H9 (cell line): ENCODE measurements at regions not wholly inside any gene's neighbourhood (a gene's known extent, or its start where the extent isn't known, plus 50 kb on each side); places are given as distances from the start of the nearest gene placed in this dataset.
A peak's percentile ranks its signal among the peaks of the same experiment; 100 is the strongest.

Experiments used
- DNase-seq: peaks from one replicate; pipeline ENCODE4 v3.0.0-alpha.2; 2017
- H2AFZ ChIP-seq: one replicate; pipeline ENCODE4 v1.6.1; 2013; ENCODE audit warnings: mild to moderate bottlenecking, low read length, control low read depth, moderate library complexity
- H2AK5ac ChIP-seq: 2 replicates; pipeline ENCODE4 v1.6.1; 2013; ENCODE audit warnings: low read length, control low read depth, mixed read lengths; ENCODE audit not compliant: insufficient read length
- H2BK120ac ChIP-seq: one replicate; pipeline ENCODE4 v1.6.1; 2013; ENCODE audit warnings: low read depth, mild to moderate bottlenecking, low read length, control low read depth, inconsistent platforms; ENCODE audit not compliant: poor library complexity, severe bottlenecking
- H2BK12ac ChIP-seq: 2 replicates; pipeline ENCODE4 v1.6.1; 2013; ENCODE audit warnings: low read length, control low read depth, mixed read lengths, low read depth; ENCODE audit not compliant: insufficient read length
- H2BK15ac ChIP-seq: 2 replicates; pipeline ENCODE4 v1.6.1; 2013; ENCODE audit warnings: low read depth, low read length, control low read depth
- H2BK20ac ChIP-seq: one replicate; pipeline ENCODE4 v1.6.1; 2013; ENCODE audit warnings: low read depth, mild to moderate bottlenecking, low read length, control low read depth, inconsistent platforms; ENCODE audit not compliant: poor library complexity, severe bottlenecking
- H2BK5ac ChIP-seq: 2 replicates; pipeline ENCODE4 v1.6.1; 2013; ENCODE audit warnings: low read length, control low read depth, mixed read lengths; ENCODE audit not compliant: insufficient read length
- H3K14ac ChIP-seq: 2 replicates; pipeline ENCODE4 v1.6.1; 2013; ENCODE audit warnings: low read length, control low read depth; ENCODE audit not compliant: insufficient read depth
- H3K18ac ChIP-seq: 2 replicates; pipeline ENCODE4 v1.6.1; 2013; ENCODE audit warnings: low read depth, mild to moderate bottlenecking, mixed read lengths, low read length, control low read depth; ENCODE audit not compliant: insufficient read length
- H3K23ac ChIP-seq: 2 replicates; pipeline ENCODE4 v1.6.1; 2013; ENCODE audit warnings: low read length, control low read depth, mixed read lengths, low read depth; ENCODE audit not compliant: insufficient read length
- H3K23me2 ChIP-seq: 2 replicates; pipeline ENCODE4 v1.6.1; 2013; ENCODE audit warnings: low read depth, mild to moderate bottlenecking, mixed read lengths, low read length, control low read depth; ENCODE audit not compliant: insufficient read length, poor library complexity, severe bottlenecking
- H3K27ac ChIP-seq: 2 replicates; pipeline ENCODE4 v1.5.1; 2013; ENCODE audit warnings: low read length, control low read depth, mixed read lengths, low read depth; ENCODE audit not compliant: insufficient read length
- H3K27me3 ChIP-seq: 2 replicates; pipeline ENCODE4 v1.6.1; 2013; ENCODE audit warnings: low read length, control low read depth, inconsistent platforms; ENCODE audit not compliant: insufficient read depth
- H3K4ac ChIP-seq: 2 replicates; pipeline ENCODE4 v1.6.1; 2013; ENCODE audit warnings: low read depth, mild to moderate bottlenecking, control low read depth, inconsistent platforms, low read length, moderate library complexity
- H3K4me1 ChIP-seq: 2 replicates; pipeline ENCODE4 v1.6.1; 2013; ENCODE audit warnings: low read length, control low read depth, inconsistent platforms; ENCODE audit not compliant: insufficient read depth
- H3K4me2 ChIP-seq: 2 replicates; pipeline ENCODE4 v1.6.1; 2013; ENCODE audit warnings: low read length, control low read depth, mixed read lengths; ENCODE audit not compliant: insufficient read length, insufficient read depth
- H3K56ac ChIP-seq: 2 replicates; pipeline ENCODE4 v1.6.1; 2013; ENCODE audit warnings: low read depth, mild to moderate bottlenecking, mixed read lengths, low read length, control low read depth; ENCODE audit not compliant: insufficient read length
- H3K79me1 ChIP-seq: 2 replicates; pipeline ENCODE4 v1.6.1; 2013; ENCODE audit warnings: low read depth, mild to moderate bottlenecking, moderate library complexity, low read length, control low read depth, inconsistent platforms; ENCODE audit not compliant: insufficient read depth, poor library complexity, severe bottlenecking
- H3K79me2 ChIP-seq: 2 replicates; pipeline ENCODE4 v1.6.1; 2013; ENCODE audit warnings: low read length, control low read depth, inconsistent platforms; ENCODE audit not compliant: insufficient read depth
- H3K9ac ChIP-seq: 2 replicates; pipeline ENCODE4 v1.6.1; 2013; ENCODE audit warnings: low read length, control low read depth, mixed read lengths; ENCODE audit not compliant: insufficient read length; ENCODE audit errors: extremely low read depth
- H3K9me3 ChIP-seq: one replicate; pipeline ENCODE4 v1.6.1; 2013; ENCODE audit warnings: low read depth, low read length, inconsistent platforms; ENCODE audit not compliant: control insufficient read depth
- H3T11ph ChIP-seq: one replicate; pipeline ENCODE4 v1.6.1; 2013; ENCODE audit warnings: mild to moderate bottlenecking, low read length, control low read depth, inconsistent platforms
- H4K20me1 ChIP-seq: one replicate; pipeline ENCODE4 v1.6.1; 2013; ENCODE audit not compliant: control insufficient read depth, insufficient read length, insufficient read depth
- H4K5ac ChIP-seq: 2 replicates; pipeline ENCODE4 v1.6.1; 2013; ENCODE audit warnings: low read depth, mild to moderate bottlenecking, mixed read lengths, low read length, control low read depth; ENCODE audit not compliant: insufficient read length
- H4K8ac ChIP-seq: replicated peaks from 2 replicates; pipeline ENCODE4 v1.6.1; 2013; ENCODE audit warnings: low read length, control low read depth, mixed read lengths, low read depth; ENCODE audit not compliant: insufficient read length
- H4K91ac ChIP-seq: 2 replicates; pipeline ENCODE4 v1.6.1; 2013; ENCODE audit warnings: low read depth, mild to moderate bottlenecking, moderate library complexity, mixed read lengths, low read length, control low read depth; ENCODE audit not compliant: insufficient read length
- H3K27ac Mint-ChIP-seq, 3 experiments: 2 replicates in 2 of 3; 3 replicates in 1 of 3; pipeline ENCODE4 v1.8.0; 2020 to 2021; ENCODE audit warnings: mixed read lengths in 3 of 3, mild to moderate bottlenecking in 1 of 3, moderate library complexity in 1 of 3
- H3K27me3 Mint-ChIP-seq: 2 replicates; pipeline ENCODE4 v1.8.0; 2021; ENCODE audit warnings: low read depth, mild to moderate bottlenecking, moderate library complexity, mixed read lengths
- H3K36me3 Mint-ChIP-seq, 3 experiments: 2 replicates in 2 of 3; 3 replicates in 1 of 3; pipeline ENCODE4 v1.8.0; 2020 to 2021; ENCODE audit warnings: low read depth in 3 of 3, mixed read lengths in 3 of 3; ENCODE audit not compliant: insufficient read depth in 1 of 3
- H3K4me1 Mint-ChIP-seq, 2 experiments: 2 replicates each; pipeline ENCODE4 v1.8.0; 2020; ENCODE audit warnings: mixed read lengths in 2 of 2
- H3K4me3 Mint-ChIP-seq, 2 experiments: 2 replicates in 1 of 2; 3 replicates in 1 of 2; pipeline ENCODE4 v1.8.0; 2020 to 2021; ENCODE audit warnings: mild to moderate bottlenecking in 2 of 2, mixed read lengths in 2 of 2, moderate library complexity in 1 of 2
- H3K9me3 Mint-ChIP-seq, 2 experiments: 2 replicates in 1 of 2; 3 replicates in 1 of 2; pipeline ENCODE4 v1.8.0; 2020; ENCODE audit warnings: mild to moderate bottlenecking in 2 of 2, mixed read lengths in 2 of 2, moderate library complexity in 1 of 2
- CTCF ChIP-seq: fragments of 200-600 bp; sonication (generic); conservative IDR thresholded peaks from 3 replicates; pipeline ENCODE4 v1.8.0; 2021; ENCODE audit warnings: antibody characterized with exemption, mild to moderate bottlenecking
- WGBS: extraction: QIAGEN DNeasy Blood & Tissue Kit; methylation state at CpG from one replicate; pipeline ENCODE4 v1.1.7; 2013; ENCODE audit warnings: missing lambda C conversion rate, low lambda C conversion rate, mixed read lengths; ENCODE audit not compliant: insufficient read length; ENCODE audit errors: extremely low coverage; 5-methylcytosine and 5-hydroxymethylcytosine counted together

DNA sequence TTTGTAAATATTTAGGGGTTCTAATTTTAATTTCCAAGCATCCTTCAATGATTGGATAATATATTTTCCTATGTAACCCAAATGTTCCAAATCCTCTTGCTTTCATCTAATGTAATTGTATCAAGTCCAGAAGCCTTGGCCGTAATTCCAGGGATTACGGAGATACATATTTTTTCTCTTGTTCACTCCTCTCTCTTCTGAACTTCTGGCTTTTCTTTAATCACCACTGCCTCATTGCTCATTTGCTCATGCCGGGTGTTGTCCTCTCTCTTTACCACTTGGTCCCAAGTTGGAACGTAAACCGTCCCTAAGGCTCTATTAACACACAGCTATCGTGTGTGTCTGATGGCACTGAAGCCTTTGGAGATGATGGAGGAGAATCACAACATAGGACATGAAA lies 188.7 kb upstream of the COL3A1 start:
- H3K9ac ChIP-seq, result no peak overlapping the region
- peaks cover 0 to 2% of the 10 kb centered on the region in 2 experiments; a peak in 1 of 4 replicates for H3K4me1 Mint-ChIP-seq
- WGBS, result no CpG with 5 or more reads among the region's 6 CpGs

More for the DNA sequence above, 188.7 kb upstream of the COL3A1 start:
- H2BK20ac ChIP-seq, result no peak overlapping the region
- Mint-ChIP-seq H3K9me3 (no peaks in the 10 kb centered on the region), H3K36me3 (no peaks in the 10 kb centered on the region), H3K4me3 (no peak overlapping the region), H3K27me3 (no peaks in the 10 kb centered on the region), H3K27ac (peak overlapping the region in 1 of 3 experiments; percentile 46; a peak in 1 of 7 replicates)
- no peak overlapping the region for H3K4ac ChIP-seq
- no peak overlapping the region for H3T11ph ChIP-seq
- H3K18ac ChIP-seq, result no peak overlapping the region
- H4K8ac ChIP-seq, result no peak overlapping the region
- H4K91ac ChIP-seq, result no peak overlapping the region
- TF ChIP-seq CTCF, result no peak
- H3K4me1 ChIP-seq, result no peaks in the 10 kb centered on the region
- no peak overlapping the region for H2BK12ac ChIP-seq
- H2AFZ ChIP-seq, result no peak overlapping the region
- no peak overlapping the region for H3K14ac ChIP-seq
- no peak for DNase-seq
- no peak overlapping the region for H2BK15ac ChIP-seq
- no peak overlapping the region for H3K4me2 ChIP-seq
- H3K56ac ChIP-seq, result no peak overlapping the region
- no peak overlapping the region for H3K23ac ChIP-seq
- H4K20me1 ChIP-seq, result no peaks in the 10 kb centered on the region
- H4K5ac ChIP-seq, result no peak overlapping the region
- H2BK5ac ChIP-seq, result no peak overlapping the region
- H3K27ac ChIP-seq, result no peak overlapping the region
- H2AK5ac ChIP-seq, result no peak overlapping the region
- no peaks in the 10 kb centered on the region for H3K79me1 ChIP-seq
- H2BK120ac ChIP-seq, result no peak overlapping the region
- H3K79me2 ChIP-seq, result no peaks in the 10 kb centered on the region
- H3K23me2 ChIP-seq, result no peaks in the 10 kb centered on the region
- H3K9me3 ChIP-seq, result no peaks in the 10 kb centered on the region
- H3K27me3 ChIP-seq, result no peaks in the 10 kb centered on the region
